ENCODE measurements at regions not wholly inside any gene's neighbourhood (a gene's known extent, or its start where the extent isn't known, plus 50 kb on each side); places are given as distances from the start of the nearest gene placed in this dataset.

- Histone ChIP-seq H3K27me3 (no peaks in the 10 kb centered on the region), H3K9me3 (no peaks in the 10 kb centered on the region), H3K4me3 (no peak overlapping the region), H3K27ac (no peak overlapping the region), H3K4me1 (no peaks in the 10 kb centered on the region), H3K36me3 (ENCODE audit: low read depth, missing control alignments) (no peaks in the 10 kb centered on the region)
- no peak for DNase-seq
- TF ChIP-seq POLR2A (IDR thresholded peaks at IDR 0.05): no peak
- no peak for TF ChIP-seq CTCF (IDR thresholded peaks at IDR 0.05)
- intact Hi-C loops (cut with DNase I; ENCODE audit: low total_unique reads): no loop called here
- WGBS, 2 donors: 93% methylated on average over 3 of the region's 3 CpGs
These were observed 492.3 kb downstream of the DIPK2A start for GRCh38 chr3:144463911-144464310.

DNA sequence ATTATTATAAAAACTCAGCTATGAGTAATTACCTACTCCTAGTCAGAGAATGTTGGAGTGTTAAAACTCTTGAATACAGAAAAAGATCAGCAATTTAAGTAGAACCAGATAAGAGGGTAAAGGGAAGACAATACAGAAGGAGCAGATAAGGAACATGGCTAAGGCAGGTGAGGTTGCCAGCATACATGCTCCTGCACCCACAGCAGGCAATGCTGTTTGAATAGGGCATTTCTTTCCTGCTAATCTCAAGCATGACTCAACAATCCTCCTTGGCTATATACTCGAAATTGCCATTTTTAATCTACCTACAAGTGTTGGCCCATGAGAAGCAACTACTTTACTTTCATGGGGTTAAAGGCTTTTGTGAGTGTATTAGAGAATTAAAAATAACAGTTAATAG, 494.5 kb downstream of the DIPK2A start:
- no peaks in the 10 kb centered on the region for H3K9me3 ChIP-seq
- no peak for DNase-seq
- TF ChIP-seq CTCF (IDR thresholded peaks at IDR 0.05): no peak
- no peak for TF ChIP-seq POLR2A (IDR thresholded peaks at IDR 0.05)
- H3K4me1 ChIP-seq: no peaks in the 10 kb centered on the region
- no peak overlapping the region for H3K27ac ChIP-seq
- no peaks in the 10 kb centered on the region for H3K27me3 ChIP-seq
- intact Hi-C loops (cut with DNase I; ENCODE audit: low total_unique reads): no loop called here
- no peaks in the 10 kb centered on the region for H3K36me3 ChIP-seq (ENCODE audit: low read depth, missing control alignments)
- 83 to 89% methylated on average over 1 of the region's 1 CpG for WGBS, 2 donors
- no peak overlapping the region for H3K4me3 ChIP-seq

DNA sequence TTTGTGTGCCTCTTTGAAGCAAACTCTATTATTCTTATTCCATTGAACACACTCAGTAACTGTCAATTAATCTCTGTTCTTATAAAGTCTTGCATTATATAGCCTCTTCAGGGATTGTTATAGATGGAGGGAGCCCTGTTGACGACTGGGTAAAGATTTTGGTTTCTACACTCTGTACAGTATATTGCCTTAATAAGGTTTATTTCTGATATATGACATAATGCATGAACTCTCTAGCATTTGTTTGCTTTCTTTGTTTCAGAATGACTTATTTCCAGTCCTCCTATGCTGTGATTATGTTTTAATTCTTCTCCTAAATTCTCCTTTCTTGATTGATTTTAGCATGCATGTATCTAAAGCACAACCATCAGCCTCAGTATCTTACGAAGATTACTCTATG, 494.9 kb downstream of the DIPK2A start:
- no peaks in the 10 kb centered on the region for H3K36me3 ChIP-seq (ENCODE audit: low read depth, missing control alignments)
- 94% methylated on average over 2 of the region's 2 CpGs for WGBS, 2 donors
- H3K27ac ChIP-seq: no peak overlapping the region
- TF ChIP-seq CTCF (IDR thresholded peaks at IDR 0.05): no peak
- no peak for TF ChIP-seq POLR2A (IDR thresholded peaks at IDR 0.05)
- H3K4me1 ChIP-seq: no peaks in the 10 kb centered on the region
- no peaks in the 10 kb centered on the region for H3K27me3 ChIP-seq
- H3K4me3 ChIP-seq: no peak overlapping the region
- DNase-seq: no peak
- intact Hi-C loops (cut with DNase I; ENCODE audit: low total_unique reads): no loop called here
- H3K9me3 ChIP-seq: no peaks in the 10 kb centered on the region

- DNase-seq: no peak
- H3K4me3 ChIP-seq: no peak overlapping the region
- H3K36me3 ChIP-seq (ENCODE audit: low read depth, missing control alignments): no peaks in the 10 kb centered on the region
- no peak overlapping the region for H3K27ac ChIP-seq
- intact Hi-C loops (cut with DNase I; ENCODE audit: low total_unique reads): no loop called here
- no peaks in the 10 kb centered on the region for H3K4me1 ChIP-seq
- TF ChIP-seq CTCF (IDR thresholded peaks at IDR 0.05) (no peak), POLR2A (IDR thresholded peaks at IDR 0.05) (no peak)
- WGBS, 2 donors: 98 to 100% methylated on average over 2 of the region's 2 CpGs
- no peaks in the 10 kb centered on the region for H3K27me3 ChIP-seq
- H3K9me3 ChIP-seq: no peaks in the 10 kb centered on the region
These were observed 499.0 kb downstream of the DIPK2A start for GRCh38 chr3:144470666-144471065.

GRCh38 chr3:144477593-144477992, 506.0 kb downstream of the DIPK2A start:
- Histone ChIP-seq H3K9me3 (no peaks in the 10 kb centered on the region), H3K4me1 (no peaks in the 10 kb centered on the region), H3K36me3 (ENCODE audit: low read depth, missing control alignments) (no peaks in the 10 kb centered on the region), H3K4me3 (no peak overlapping the region), H3K27ac (no peak overlapping the region), H3K27me3 (no peaks in the 10 kb centered on the region)
- WGBS, 2 donors: 69 to 75% methylated on average over 1 of the region's 1 CpG
- TF ChIP-seq POLR2A (IDR thresholded peaks at IDR 0.05) (no peak), CTCF (IDR thresholded peaks at IDR 0.05) (no peak)
- no peak for DNase-seq
- intact Hi-C loops (cut with DNase I; ENCODE audit: low total_unique reads): no loop called here
